ENCODE measurements at regions not wholly inside any gene's neighbourhood (a gene's known extent, or its start where the extent isn't known, plus 50 kb on each side); places are given as distances from the start of the nearest gene placed in this dataset.

- TF ChIP-seq CTCF (IDR thresholded peaks at IDR 0.05 in 8 of 11, conservative IDR thresholded peaks at IDR 0.05 in 3 of 11) (no peak), POLR2A (IDR thresholded peaks at IDR 0.05) (no peak)
These were observed 663.4 kb downstream of the TMTC2 start for GRCh38 chr12:83349907-83350611.

Measured in spleen (tissue), 7 donors.